Parathyroid adenoma (tissue), 2 donors: ENCODE measurements at regions not wholly inside any gene's neighbourhood (a gene's known extent, or its start where the extent isn't known, plus 50 kb on each side); places are given as distances from the start of the nearest gene placed in this dataset.

Source experiments
- H2AFZ ChIP-seq: fragments of 300-600 bp; sonication (generic); one replicate; pipeline ENCODE4 v1.7.0; 2017; ENCODE audit warnings: antibody characterized with exemption, mild to moderate bottlenecking
- H3K27ac ChIP-seq: fragments of 300-600 bp; sonication (generic); one replicate; pipeline ENCODE4 v1.7.0; 2017
- H3K27me3 ChIP-seq: fragments of 300-600 bp; sonication (generic); one replicate; pipeline ENCODE4 v1.7.0; 2017; ENCODE audit warnings: low read length; ENCODE audit not compliant: control insufficient read depth, insufficient read depth
- H3K36me3 ChIP-seq: fragments of 300-600 bp; sonication (generic); one replicate; pipeline ENCODE4 v1.7.0; 2017; ENCODE audit warnings: low read length; ENCODE audit not compliant: control insufficient read depth, insufficient read depth
- H3K4me1 ChIP-seq: fragments of 300-600 bp; sonication (generic); one replicate; pipeline ENCODE4 v1.7.0; 2017; ENCODE audit warnings: control low read depth
- H3K4me2 ChIP-seq: fragments of 300-600 bp; sonication (generic); one replicate; pipeline ENCODE4 v1.7.0; 2017; ENCODE audit warnings: low read length
- H3K4me3 ChIP-seq: fragments of 300-600 bp; sonication (generic); one replicate; pipeline ENCODE4 v1.7.0; 2017; ENCODE audit warnings: low read depth, low read length
- H3K79me2 ChIP-seq: fragments of 300-600 bp; sonication (generic); one replicate; pipeline ENCODE4 v1.7.0; 2017; ENCODE audit warnings: control low read depth
- H3K9ac ChIP-seq: fragments of 300-600 bp; sonication (generic); one replicate; pipeline ENCODE4 v1.7.0; 2017; ENCODE audit warnings: mild to moderate bottlenecking
- H3K9me3 ChIP-seq: fragments of 300-600 bp; sonication (generic); one replicate; pipeline ENCODE4 v1.7.0; 2017; ENCODE audit warnings: low read length; ENCODE audit not compliant: control insufficient read depth
- TF ChIP-seq, protein P1 (sequence below): fragments of 300-600 bp; sonication (generic); IDR thresholded peaks from one replicate; pipeline ENCODE4 v1.7.0; 2017; ENCODE audit warnings: antibody characterized with exemption, mild to moderate bottlenecking
- donor health status: primary hyperparathyroidism.

DNA sequence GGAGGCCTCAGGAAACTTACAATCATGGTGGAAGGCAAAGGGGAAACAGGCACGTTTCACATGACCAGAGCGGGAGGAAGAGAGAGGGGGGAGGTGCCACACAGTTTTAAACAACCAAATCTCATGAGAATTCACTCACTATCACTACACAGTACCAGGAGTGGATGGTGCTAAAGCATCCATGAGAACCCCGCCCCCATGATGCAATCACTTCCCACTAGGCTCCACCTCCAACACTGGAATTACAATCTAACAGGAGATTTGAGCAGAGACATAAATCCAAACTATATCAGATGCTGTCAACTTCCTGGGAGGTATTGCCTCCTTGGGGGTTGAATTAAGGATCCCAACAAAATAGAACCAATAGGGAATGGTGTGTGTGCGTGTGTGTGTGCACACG lies 407.1 kb downstream of the MED10 start:
- H3K4me1 ChIP-seq, result no peaks in the 10 kb centered on the region
- H3K36me3 ChIP-seq, result no peaks in the 10 kb centered on the region
- TF ChIP-seq, protein P1, sequence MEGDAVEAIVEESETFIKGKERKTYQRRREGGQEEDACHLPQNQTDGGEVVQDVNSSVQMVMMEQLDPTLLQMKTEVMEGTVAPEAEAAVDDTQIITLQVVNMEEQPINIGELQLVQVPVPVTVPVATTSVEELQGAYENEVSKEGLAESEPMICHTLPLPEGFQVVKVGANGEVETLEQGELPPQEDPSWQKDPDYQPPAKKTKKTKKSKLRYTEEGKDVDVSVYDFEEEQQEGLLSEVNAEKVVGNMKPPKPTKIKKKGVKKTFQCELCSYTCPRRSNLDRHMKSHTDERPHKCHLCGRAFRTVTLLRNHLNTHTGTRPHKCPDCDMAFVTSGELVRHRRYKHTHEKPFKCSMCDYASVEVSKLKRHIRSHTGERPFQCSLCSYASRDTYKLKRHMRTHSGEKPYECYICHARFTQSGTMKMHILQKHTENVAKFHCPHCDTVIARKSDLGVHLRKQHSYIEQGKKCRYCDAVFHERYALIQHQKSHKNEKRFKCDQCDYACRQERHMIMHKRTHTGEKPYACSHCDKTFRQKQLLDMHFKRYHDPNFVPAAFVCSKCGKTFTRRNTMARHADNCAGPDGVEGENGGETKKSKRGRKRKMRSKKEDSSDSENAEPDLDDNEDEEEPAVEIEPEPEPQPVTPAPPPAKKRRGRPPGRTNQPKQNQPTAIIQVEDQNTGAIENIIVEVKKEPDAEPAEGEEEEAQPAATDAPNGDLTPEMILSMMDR, result no peak

DNA sequence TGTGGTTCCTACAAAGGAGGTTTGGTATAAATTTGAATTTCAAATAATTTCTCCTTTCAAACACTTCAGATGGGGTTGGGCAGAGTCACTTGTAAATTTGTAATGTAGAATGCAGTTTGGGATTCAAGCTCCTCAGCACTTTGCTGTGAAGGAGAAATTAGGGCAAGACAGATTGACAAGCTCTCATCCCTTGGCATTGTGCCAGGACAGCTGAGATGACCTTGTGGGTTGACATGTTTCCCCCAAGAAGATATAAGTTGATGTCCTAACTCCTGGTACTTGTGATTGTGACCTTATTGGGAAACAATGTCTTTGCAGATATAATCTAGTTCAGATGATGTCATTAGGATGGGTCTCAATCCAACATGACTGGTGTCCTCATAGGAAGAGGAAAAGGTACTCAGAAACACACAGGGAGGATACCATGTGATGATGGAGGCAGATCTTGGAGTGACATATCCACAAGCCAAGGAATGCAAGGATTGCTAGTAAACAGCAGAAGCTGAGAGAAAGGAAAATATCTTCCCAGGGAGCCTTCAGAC lies 408.3 kb downstream of the MED10 start:
- Histone ChIP-seq H3K27me3 (peaks cover 2% of the 10 kb centered on the region), H3K9me3 (no peaks in the 10 kb centered on the region)
- TF ChIP-seq, protein P1, result no peak

More for the DNA sequence above, 407.1 kb downstream of the MED10 start:
- Histone ChIP-seq H3K79me2 (no peaks in the 10 kb centered on the region), H3K27ac (no peak overlapping the region), H3K4me3 (no peak overlapping the region), H2AFZ (no peak overlapping the region), H3K9me3 (no peaks in the 10 kb centered on the region), H3K9ac (no peak overlapping the region), H3K4me2 (no peak overlapping the region), H3K27me3 (peaks cover 2% of the 10 kb centered on the region)

DNA sequence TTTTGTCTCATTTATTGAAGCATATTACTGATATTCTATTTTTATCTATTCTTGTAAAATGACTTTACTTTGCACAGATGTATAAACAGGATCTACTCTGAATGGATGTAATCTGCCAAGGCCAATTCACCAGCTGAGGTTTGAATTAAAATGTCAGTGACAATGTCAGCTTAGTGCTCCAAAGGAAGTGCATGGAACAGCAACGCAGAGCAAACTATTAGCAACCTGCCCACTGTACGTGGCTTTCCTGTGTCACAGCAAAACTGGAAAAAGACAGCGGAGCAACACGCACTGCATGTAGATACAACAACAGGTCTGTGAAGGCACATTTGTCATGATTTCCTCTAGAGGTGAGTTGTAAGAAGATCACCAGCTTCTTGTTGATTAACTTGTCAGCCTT lies 409.4 kb downstream of the MED10 start:
- H3K9ac ChIP-seq, result no peak overlapping the region
- TF ChIP-seq, protein P1, result no peak
- H3K27ac ChIP-seq, result no peak overlapping the region
- no peaks in the 10 kb centered on the region for H3K79me2 ChIP-seq
- H3K4me3 ChIP-seq, result no peak overlapping the region
- no peaks in the 10 kb centered on the region for H3K36me3 ChIP-seq
- H3K9me3 ChIP-seq, result no peaks in the 10 kb centered on the region
- peaks cover 2% of the 10 kb centered on the region for H3K27me3 ChIP-seq
- H3K4me1 ChIP-seq, result no peaks in the 10 kb centered on the region
- H3K4me2 ChIP-seq, result no peak overlapping the region
- H2AFZ ChIP-seq, result no peak overlapping the region

More for the DNA sequence above, 408.3 kb downstream of the MED10 start:
- Histone ChIP-seq H3K9ac (no peak overlapping the region), H3K36me3 (no peaks in the 10 kb centered on the region), H3K79me2 (no peaks in the 10 kb centered on the region), H3K4me3 (no peak overlapping the region), H3K4me1 (no peaks in the 10 kb centered on the region), H3K4me2 (no peak overlapping the region), H2AFZ (no peak overlapping the region), H3K27ac (no peak overlapping the region)

DNA sequence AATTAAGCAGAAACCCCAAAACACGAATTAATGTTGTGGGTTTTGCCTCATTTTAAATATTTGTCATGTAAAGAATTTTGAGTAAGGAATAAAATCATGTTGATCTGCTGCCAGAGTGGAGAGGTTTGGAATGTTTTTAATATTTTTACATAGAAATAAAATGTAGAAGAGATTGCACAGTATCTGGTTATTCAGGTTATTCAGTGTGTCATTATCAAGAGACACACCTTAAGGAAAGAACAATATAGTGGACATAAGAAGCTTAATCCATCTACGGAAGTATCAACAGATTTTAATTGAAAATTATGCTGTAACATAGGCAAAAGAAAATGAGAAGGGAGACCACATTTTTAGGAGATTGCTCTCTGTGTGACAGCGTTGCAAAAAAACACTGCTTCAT lies 410.4 kb downstream of the MED10 start:
- Histone ChIP-seq H3K27ac (no peak overlapping the region), H3K9ac (no peak overlapping the region), H3K36me3 (no peaks in the 10 kb centered on the region), H3K79me2 (no peaks in the 10 kb centered on the region), H3K4me3 (no peak overlapping the region), H3K27me3 (peaks cover 2% of the 10 kb centered on the region), H3K4me1 (no peaks in the 10 kb centered on the region), H3K4me2 (no peak overlapping the region), H2AFZ (no peak overlapping the region), H3K9me3 (no peaks in the 10 kb centered on the region)
- TF ChIP-seq, protein P1, result no peak

DNA sequence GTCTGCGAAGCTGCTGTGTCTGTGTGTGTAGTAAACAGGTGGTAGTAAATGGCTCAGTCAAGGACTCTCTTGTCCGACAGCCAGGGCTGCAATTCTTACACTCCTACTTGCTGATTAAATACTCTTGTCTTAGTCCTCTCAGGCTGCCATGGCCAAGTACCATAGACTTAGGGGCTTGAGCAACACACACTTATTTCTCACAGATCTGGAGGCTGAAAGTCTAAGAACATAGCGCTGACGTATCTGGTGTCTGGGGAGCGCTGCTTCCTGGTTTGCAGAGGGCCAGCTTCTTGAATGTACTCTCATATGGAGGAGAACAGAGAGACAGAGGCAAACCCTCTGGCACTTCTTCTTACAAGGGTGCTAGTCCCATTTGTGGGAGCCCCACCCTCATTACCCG lies 411.0 kb downstream of the MED10 start:
- H3K9ac ChIP-seq, result no peak overlapping the region
- TF ChIP-seq, protein P1, result no peak
- no peak overlapping the region for H2AFZ ChIP-seq
- H3K79me2 ChIP-seq, result no peaks in the 10 kb centered on the region
- no peak overlapping the region for H3K4me2 ChIP-seq
- no peaks in the 10 kb centered on the region for H3K9me3 ChIP-seq
- H3K27me3 ChIP-seq, result peaks cover 2% of the 10 kb centered on the region
- no peaks in the 10 kb centered on the region for H3K4me1 ChIP-seq
- H3K4me3 ChIP-seq, result no peak overlapping the region
- H3K36me3 ChIP-seq, result no peaks in the 10 kb centered on the region
- H3K27ac ChIP-seq, result no peak overlapping the region
